Neural cell (in vitro differentiated cells): ENCODE measurements at regions not wholly inside any gene's neighbourhood (a gene's known extent, or its start where the extent isn't known, plus 50 kb on each side); places are given as distances from the start of the nearest gene placed in this dataset.

Experiments
- H2AFZ ChIP-seq: fragments of 200-600, 300-800 bp; sonication (generic), shearing (Covaris generic); 2 replicates; pipeline ENCODE4 v1.6.0; 2014; ENCODE audit warnings: low read depth, mild to moderate bottlenecking, antibody characterized with exemption, low read length, moderate library complexity
- H3F3A ChIP-seq: fragments of 200-600 bp; shearing (Covaris generic); 2 replicates; pipeline ENCODE4 v1.6.1; 2016; ENCODE audit warnings: mild to moderate bottlenecking, moderate library complexity, mixed read lengths, antibody characterized with exemption, low read length; ENCODE audit not compliant: insufficient read depth, poor library complexity, severe bottlenecking
- H3K27ac ChIP-seq: fragments of 200-600, 300-800 bp; sonication (generic), shearing (Covaris generic); 2 replicates; pipeline ENCODE4 v1.5.1; 2014; ENCODE audit warnings: mild to moderate bottlenecking, low read length, moderate library complexity
- H3K27me3 ChIP-seq: fragments of 300-800, 200-600 bp; sonication (generic), shearing (Covaris generic); 2 replicates; pipeline ENCODE4 v1.6.0; 2014; ENCODE audit warnings: mild to moderate bottlenecking, low read depth, low read length, moderate library complexity; ENCODE audit not compliant: insufficient read depth
- H3K36me3 ChIP-seq: fragments of 300-800, 200-600 bp; sonication (generic), shearing (Covaris generic); 2 replicates; pipeline ENCODE4 v1.5.1; 2014; ENCODE audit warnings: mild to moderate bottlenecking, antibody characterized with exemption, low read length, moderate library complexity; ENCODE audit not compliant: insufficient read depth
- H3K4me2 ChIP-seq: fragments of 300-800, 200-600 bp; sonication (generic), shearing (Covaris generic); 2 replicates; pipeline ENCODE4 v1.6.0; 2014; ENCODE audit warnings: mild to moderate bottlenecking, low read length
- H3K4me3 ChIP-seq: fragments of 300-800, 200-600 bp; sonication (generic), shearing (Covaris generic); 2 replicates; pipeline ENCODE4 v1.5.1; 2014; ENCODE audit warnings: mild to moderate bottlenecking, low read length, moderate library complexity
- H3K79me2 ChIP-seq: fragments of 200-600 bp; shearing (Covaris generic); replicated peaks from 2 replicates; pipeline ENCODE4 v1.6.0; 2014; ENCODE audit warnings: mild to moderate bottlenecking, low read length, moderate library complexity; ENCODE audit not compliant: insufficient read depth
- H3K9ac ChIP-seq: fragments of 300-800, 200-600 bp; sonication (generic), shearing (Covaris generic); 2 replicates; pipeline ENCODE4 v1.6.1; 2016; ENCODE audit warnings: mild to moderate bottlenecking, low read length, mixed read lengths
- H3K9me2 ChIP-seq: fragments of 200-600 bp; shearing (Covaris generic); 2 replicates; pipeline ENCODE4 v1.6.1; 2016; ENCODE audit warnings: mild to moderate bottlenecking, low read length, mixed read lengths; ENCODE audit not compliant: insufficient read depth
- H3K9me3 ChIP-seq: fragments of 200-600, 300-800 bp; sonication (generic), shearing (Covaris generic); 2 replicates; pipeline ENCODE4 v1.6.1; 2016; ENCODE audit warnings: mild to moderate bottlenecking, mixed run types, low read length, moderate library complexity, mixed read lengths
- H4K20me1 ChIP-seq: fragments of 200-600 bp; shearing (Covaris generic); 2 replicates; pipeline ENCODE4 v1.6.1; 2016; ENCODE audit warnings: mild to moderate bottlenecking, mixed run types; ENCODE audit not compliant: insufficient read depth
- EP300 ChIP-seq: fragments of 450-650 bp; conservative IDR thresholded peaks from 2 replicates; pipeline ENCODE4 v1.6.1; 2014; ENCODE audit warnings: antibody characterized with exemption, mild to moderate bottlenecking, moderate library complexity; ENCODE audit not compliant: poor library complexity, severe bottlenecking
- EZH2 ChIP-seq: fragments of 200-600, 300-800 bp; shearing (Covaris generic), sonication (generic); IDR thresholded peaks from 2 replicates; pipeline ENCODE4 v1.6.1; 2014; ENCODE audit warnings: antibody characterized with exemption, low read length, borderline replicate concordance, mild to moderate bottlenecking; ENCODE audit not compliant: insufficient read depth, poor library complexity, severe bottlenecking
- MXI1 ChIP-seq: fragments of 450-650 bp; conservative IDR thresholded peaks from 2 replicates; pipeline ENCODE4 v1.6.1; 2014; ENCODE audit warnings: antibody characterized with exemption, mild to moderate bottlenecking; ENCODE audit not compliant: poor library complexity, severe bottlenecking
- POLR2AphosphoS5 ChIP-seq: IDR thresholded peaks from 2 replicates; pipeline ENCODE4 v1.6.1; 2012
- RAD21 ChIP-seq: fragments of 450-650 bp; conservative IDR thresholded peaks from 2 replicates; pipeline ENCODE4 v1.6.1; 2014; ENCODE audit warnings: antibody characterized with exemption, mild to moderate bottlenecking, moderate library complexity
- REST ChIP-seq: IDR thresholded peaks from 2 replicates; pipeline ENCODE4 v1.6.1; 2012; ENCODE audit warnings: borderline replicate concordance
- SMC3 ChIP-seq: fragments of 450-650 bp; conservative IDR thresholded peaks from 2 replicates; pipeline ENCODE4 v1.6.1; 2014; ENCODE audit warnings: antibody characterized with exemption, mild to moderate bottlenecking, moderate library complexity; ENCODE audit not compliant: poor library complexity
- TAF1 ChIP-seq: IDR thresholded peaks from 2 replicates; pipeline ENCODE4 v1.6.1; 2012; ENCODE audit warnings: low read depth
- TF ChIP-seq, protein P1 (sequence below): fragments of 450-650 bp; IDR thresholded peaks from 2 replicates; pipeline ENCODE4 v1.5.1; 2014; ENCODE audit warnings: antibody characterized with exemption, mild to moderate bottlenecking, moderate library complexity; ENCODE audit not compliant: poor library complexity, severe bottlenecking

DNA sequence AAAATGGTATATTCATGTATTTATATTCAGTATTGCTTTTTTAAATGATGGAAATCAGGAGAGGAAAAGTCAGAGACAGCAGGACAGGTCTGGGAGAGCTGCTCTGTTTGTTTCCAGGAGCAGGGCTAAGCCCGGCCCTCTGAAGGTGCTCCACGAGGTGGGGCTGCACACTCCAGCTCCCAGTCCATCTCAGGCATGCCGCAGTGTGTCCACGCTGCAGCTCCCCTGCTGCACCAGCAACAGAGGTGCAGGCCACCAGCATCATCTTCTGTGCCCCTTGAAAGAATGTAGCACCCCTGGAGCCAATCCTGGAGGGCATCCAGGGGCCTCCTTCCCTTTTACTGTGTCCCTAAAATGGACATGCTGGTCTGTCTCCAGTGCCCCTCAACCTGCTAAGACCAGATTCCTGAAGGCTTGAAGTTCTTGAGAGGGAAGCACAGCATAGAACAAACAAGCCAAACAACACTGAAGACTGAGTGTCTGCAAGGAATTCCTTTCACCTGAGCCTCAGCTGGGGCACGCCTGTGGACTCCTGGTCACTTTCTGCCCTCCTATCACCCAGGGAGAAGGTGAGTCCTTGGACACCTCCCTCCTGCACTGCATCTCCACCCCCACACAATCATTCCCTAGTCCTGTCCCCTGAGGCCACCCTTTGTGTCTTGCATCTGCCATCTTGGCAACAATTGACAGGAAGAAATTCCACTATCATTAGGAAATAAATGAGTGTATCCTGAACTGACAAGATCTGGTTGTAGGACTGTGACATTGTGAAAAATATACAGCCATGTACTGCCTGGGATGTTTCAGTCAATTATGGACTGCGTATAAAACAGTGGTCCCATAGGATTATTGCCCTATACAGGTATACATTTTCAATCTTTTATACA is 100.5 kb downstream of the CXCL12 start:
- H3K27me3 ChIP-seq = no peaks in the 10 kb centered on the region
- H4K20me1 ChIP-seq = no peaks in the 10 kb centered on the region
- no peaks in the 10 kb centered on the region for H3F3A ChIP-seq
- no peaks in the 10 kb centered on the region for H3K79me2 ChIP-seq
- H3K36me3 ChIP-seq = no peaks in the 10 kb centered on the region
- H3K9ac ChIP-seq = no peak overlapping the region
- H3K4me2 ChIP-seq = no peak overlapping the region
- no peaks in the 10 kb centered on the region for H3K9me3 ChIP-seq
- H2AFZ ChIP-seq = no peak overlapping the region
- TF ChIP-seq POLR2AphosphoS5 = peak; percentile 56
- TF ChIP-seq, protein P1, sequence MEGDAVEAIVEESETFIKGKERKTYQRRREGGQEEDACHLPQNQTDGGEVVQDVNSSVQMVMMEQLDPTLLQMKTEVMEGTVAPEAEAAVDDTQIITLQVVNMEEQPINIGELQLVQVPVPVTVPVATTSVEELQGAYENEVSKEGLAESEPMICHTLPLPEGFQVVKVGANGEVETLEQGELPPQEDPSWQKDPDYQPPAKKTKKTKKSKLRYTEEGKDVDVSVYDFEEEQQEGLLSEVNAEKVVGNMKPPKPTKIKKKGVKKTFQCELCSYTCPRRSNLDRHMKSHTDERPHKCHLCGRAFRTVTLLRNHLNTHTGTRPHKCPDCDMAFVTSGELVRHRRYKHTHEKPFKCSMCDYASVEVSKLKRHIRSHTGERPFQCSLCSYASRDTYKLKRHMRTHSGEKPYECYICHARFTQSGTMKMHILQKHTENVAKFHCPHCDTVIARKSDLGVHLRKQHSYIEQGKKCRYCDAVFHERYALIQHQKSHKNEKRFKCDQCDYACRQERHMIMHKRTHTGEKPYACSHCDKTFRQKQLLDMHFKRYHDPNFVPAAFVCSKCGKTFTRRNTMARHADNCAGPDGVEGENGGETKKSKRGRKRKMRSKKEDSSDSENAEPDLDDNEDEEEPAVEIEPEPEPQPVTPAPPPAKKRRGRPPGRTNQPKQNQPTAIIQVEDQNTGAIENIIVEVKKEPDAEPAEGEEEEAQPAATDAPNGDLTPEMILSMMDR = no peak
- TF ChIP-seq REST = peak; percentile 91
- no peak overlapping the region for H3K4me3 ChIP-seq
- no peaks in the 10 kb centered on the region for H3K9me2 ChIP-seq
- H3K27ac ChIP-seq = no peak overlapping the region

- H4K20me1 ChIP-seq = no peaks in the 10 kb centered on the region
- no peak overlapping the region for H2AFZ ChIP-seq
- TF ChIP-seq POLR2AphosphoS5 (no peak), REST (no peak), MXI1 (no peak), RAD21 (no peak), EP300 (no peak), SMC3 (no peak), EZH2 (no peak), TAF1 (no peak)
- TF ChIP-seq, protein P1 = no peak
- no peaks in the 10 kb centered on the region for H3K79me2 ChIP-seq
- no peak overlapping the region for H3K4me2 ChIP-seq
- no peak overlapping the region for H3K27ac ChIP-seq
- H3F3A ChIP-seq = no peaks in the 10 kb centered on the region
- no peak overlapping the region for H3K4me3 ChIP-seq
- H3K9me3 ChIP-seq = no peaks in the 10 kb centered on the region
- H3K9me2 ChIP-seq = no peaks in the 10 kb centered on the region
- H3K36me3 ChIP-seq = no peaks in the 10 kb centered on the region
- no peaks in the 10 kb centered on the region for H3K27me3 ChIP-seq
- H3K9ac ChIP-seq = no peak overlapping the region
These were observed 102.1 kb downstream of the CXCL12 start for GRCh38 chr10:44282626-44283300.
